ENCODE measurements at regions not wholly inside any gene's neighbourhood (a gene's known extent, or its start where the extent isn't known, plus 50 kb on each side); places are given as distances from the start of the nearest gene placed in this dataset.

- TF ChIP-seq POLR2A (IDR thresholded peaks at IDR 0.05) (peak in 1 of 2 donors; percentile 65), CTCF (IDR thresholded peaks at IDR 0.05) (no peak)
Measured at GRCh38 chr21:35256468-35256988, 207.4 kb upstream of the RUNX1 start.

Measured in adrenal gland (tissue), 5 donors.